Central memory CD8-positive, alpha-beta T cell (primary cell): ENCODE measurements at regions not wholly inside any gene's neighbourhood (a gene's known extent, or its start where the extent isn't known, plus 50 kb on each side); places are given as distances from the start of the nearest gene placed in this dataset.

Source experiments
- ATAC-seq: fragments of 150-1000 bp; cut with Tn5 transposase; replicated peaks from 2 replicates; pipeline ENCODE4 v1.10.0; 2022; ENCODE audit warnings: mild to moderate bottlenecking, moderate FRiP score, moderate number of reproducible peaks; ENCODE audit not compliant: poor library complexity, severe bottlenecking; ENCODE audit errors: extremely low read depth
- DNase-seq, 2 donors: peaks; one replicate each; pipeline ENCODE4 v3.0.0; 2021; ENCODE audit warnings: low spot score in 2 of 2
- H3K27ac Mint-ChIP-seq: one replicate; pipeline ENCODE4 v1.8.0; 2022; ENCODE audit warnings: low read depth, mild to moderate bottlenecking, moderate library complexity, mixed read lengths
- H3K27me3 Mint-ChIP-seq: one replicate; pipeline ENCODE4 v1.8.0; 2022; ENCODE audit warnings: mixed read lengths
- H3K36me3 Mint-ChIP-seq: one replicate; pipeline ENCODE4 v1.8.0; 2022; ENCODE audit warnings: mild to moderate bottlenecking, moderate library complexity, mixed read lengths; ENCODE audit not compliant: insufficient read depth
- H3K4me1 Mint-ChIP-seq: one replicate; pipeline ENCODE4 v1.8.0; 2022; ENCODE audit warnings: mixed read lengths
- H3K4me3 Mint-ChIP-seq: one replicate; pipeline ENCODE4 v1.8.0; 2022; ENCODE audit warnings: mild to moderate bottlenecking, moderate library complexity, mixed read lengths
- H3K9me3 Mint-ChIP-seq: one replicate; pipeline ENCODE4 v1.8.0; 2022; ENCODE audit warnings: mixed read lengths

DNA sequence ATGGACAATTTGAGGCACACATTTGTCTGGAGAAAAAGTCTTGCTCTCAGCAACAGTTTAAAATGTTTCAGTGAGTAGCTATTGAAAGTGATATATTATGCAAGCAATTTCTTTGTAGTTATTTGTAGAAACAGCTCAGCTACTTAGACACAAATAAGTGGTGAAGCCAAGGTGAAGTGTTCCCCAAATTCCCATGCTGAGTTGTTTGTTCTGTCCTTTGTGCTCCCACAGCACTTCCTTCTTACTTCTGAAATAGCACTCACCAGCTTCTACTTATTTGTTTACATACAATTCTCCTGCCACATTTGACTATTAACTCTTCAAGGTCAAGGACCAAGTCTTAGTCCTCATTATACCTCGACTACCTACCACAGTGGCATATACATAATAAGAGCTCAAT is 638.6 kb upstream of the LRRC4C start:
- Mint-ChIP-seq H3K9me3 (peaks cover 17% of the 10 kb centered on the region), H3K27ac (no peak overlapping the region), H3K4me1 (no peaks in the 10 kb centered on the region), H3K4me3 (no peak overlapping the region), H3K27me3 (no peaks in the 10 kb centered on the region), H3K36me3 (no peaks in the 10 kb centered on the region)
- ATAC-seq: no peak
- DNase-seq: no peak

DNA sequence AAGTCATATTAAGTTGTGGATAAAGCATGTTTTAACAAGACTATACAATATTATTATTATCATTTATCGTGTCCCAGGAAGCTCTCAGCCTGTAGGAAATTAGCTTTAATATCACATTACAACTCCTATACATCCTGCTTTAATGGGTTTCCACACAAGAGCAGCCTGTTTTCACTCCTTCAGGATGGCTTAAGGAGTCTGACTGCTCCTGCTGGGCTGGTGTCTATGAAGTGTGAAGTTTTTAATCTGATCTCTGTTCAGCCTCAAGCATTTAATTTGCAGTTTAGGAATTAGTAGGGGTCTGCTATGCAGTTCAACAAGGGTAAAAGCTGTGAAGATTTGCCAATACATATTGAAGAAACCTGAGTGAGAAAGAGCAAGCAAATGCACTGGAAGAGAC is 653.4 kb upstream of the LRRC4C start:
- Mint-ChIP-seq H3K4me3 (no peak overlapping the region), H3K27me3 (no peaks in the 10 kb centered on the region), H3K4me1 (no peaks in the 10 kb centered on the region), H3K36me3 (no peaks in the 10 kb centered on the region), H3K9me3 (peaks cover 32% of the 10 kb centered on the region), H3K27ac (no peak overlapping the region)
- ATAC-seq (no peak), DNase-seq (no peak)

DNA sequence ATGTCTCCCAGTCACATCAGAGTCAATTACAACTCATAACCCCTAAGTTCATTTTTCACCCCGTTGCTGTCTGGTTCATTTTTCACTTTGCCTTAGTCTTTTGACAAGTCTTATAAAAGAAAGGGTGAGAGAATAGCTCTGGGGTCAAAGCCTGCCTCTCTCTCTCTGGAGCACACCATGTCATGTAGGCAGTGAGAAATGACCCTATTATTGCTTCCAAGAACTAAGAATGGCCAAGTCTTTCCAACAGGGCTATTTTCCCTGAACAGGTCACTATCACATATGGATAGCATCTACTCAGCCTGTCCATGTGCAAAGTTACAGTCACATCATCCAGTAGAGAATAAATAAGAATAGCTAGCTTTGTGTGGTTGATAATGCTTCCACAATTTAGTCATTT is 655.5 kb upstream of the LRRC4C start:
- H3K9me3 Mint-ChIP-seq: peaks cover 37% of the 10 kb centered on the region
- no peaks in the 10 kb centered on the region for H3K36me3 Mint-ChIP-seq
- H3K27me3 Mint-ChIP-seq: no peaks in the 10 kb centered on the region
- ATAC-seq (no peak), DNase-seq (no peak)
- no peak overlapping the region for H3K27ac Mint-ChIP-seq
- H3K4me1 Mint-ChIP-seq: no peaks in the 10 kb centered on the region
- no peak overlapping the region for H3K4me3 Mint-ChIP-seq

DNA sequence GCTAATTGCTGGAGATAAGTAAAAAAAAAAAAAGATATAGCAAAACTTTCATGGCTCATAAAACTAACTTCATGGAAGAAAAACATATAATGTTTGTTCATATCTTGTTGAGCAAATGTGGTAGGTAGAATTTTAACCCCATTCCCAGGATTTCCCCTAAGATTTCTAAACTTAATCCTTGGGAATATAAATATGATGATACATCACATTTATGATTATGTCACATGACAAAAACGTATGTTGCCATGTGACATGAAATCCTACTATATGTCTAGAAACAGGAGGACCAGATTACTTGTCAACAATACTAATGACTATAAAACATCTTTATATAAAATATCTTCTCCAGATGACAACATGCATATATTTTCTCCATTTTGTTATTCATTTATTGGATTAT is 679.0 kb upstream of the LRRC4C start:
- Mint-ChIP-seq H3K36me3 (no peaks in the 10 kb centered on the region), H3K27me3 (no peaks in the 10 kb centered on the region), H3K4me3 (no peak overlapping the region)

DNA sequence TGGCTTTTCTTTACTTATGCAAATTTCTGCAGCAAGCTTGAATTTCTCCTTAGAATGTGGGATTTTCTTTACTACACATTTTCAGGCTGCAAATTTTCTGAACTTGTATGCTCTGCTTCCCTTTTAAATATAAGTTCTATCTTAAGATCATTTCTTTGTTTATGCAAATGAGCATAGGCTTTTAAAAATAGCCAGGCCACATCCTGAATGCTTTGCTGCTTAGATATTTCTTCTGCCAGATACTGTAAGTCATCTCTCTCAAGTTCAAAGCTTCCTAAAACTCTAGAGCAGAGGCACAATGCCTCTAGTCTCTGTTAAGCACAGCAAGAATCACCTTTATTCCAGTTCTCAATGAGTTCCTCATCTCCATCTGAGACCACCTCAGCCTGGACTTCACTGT is 685.9 kb upstream of the LRRC4C start:
- no peak overlapping the region for H3K4me3 Mint-ChIP-seq
- no peaks in the 10 kb centered on the region for H3K36me3 Mint-ChIP-seq
- DNase-seq (no peak), ATAC-seq (no peak)
- peaks cover 15% of the 10 kb centered on the region for H3K9me3 Mint-ChIP-seq
- no peaks in the 10 kb centered on the region for H3K27me3 Mint-ChIP-seq
- H3K4me1 Mint-ChIP-seq: no peaks in the 10 kb centered on the region
- H3K27ac Mint-ChIP-seq: no peak overlapping the region

More for the DNA sequence above, 679.0 kb upstream of the LRRC4C start:
- H3K4me1 Mint-ChIP-seq: no peaks in the 10 kb centered on the region
- H3K27ac Mint-ChIP-seq: no peak overlapping the region
- DNase-seq (no peak), ATAC-seq (no peak)
- H3K9me3 Mint-ChIP-seq: no peaks in the 10 kb centered on the region

DNA sequence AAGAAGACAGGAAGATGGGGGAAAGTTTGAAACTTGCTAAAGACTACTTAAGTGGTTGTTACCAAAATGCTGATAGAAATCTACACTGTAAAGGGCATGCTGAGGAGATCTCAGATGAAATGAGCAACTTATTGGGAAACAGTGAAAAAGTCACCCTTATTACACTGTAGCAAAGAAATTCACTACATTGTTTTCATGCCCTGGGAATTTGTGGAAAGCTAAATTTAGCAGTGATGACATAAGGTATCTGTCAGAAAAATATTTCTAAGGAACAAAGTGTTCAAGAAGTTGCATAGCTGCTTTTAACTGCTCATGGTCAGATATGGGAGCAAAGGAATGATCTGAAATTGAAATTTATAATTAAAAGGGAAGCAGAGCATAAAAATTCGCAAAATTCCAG is 702.4 kb upstream of the LRRC4C start:
- no peaks in the 10 kb centered on the region for H3K27me3 Mint-ChIP-seq
- H3K36me3 Mint-ChIP-seq: no peaks in the 10 kb centered on the region
- DNase-seq: no peak
- H3K27ac Mint-ChIP-seq: no peak overlapping the region
- no peaks in the 10 kb centered on the region for H3K4me1 Mint-ChIP-seq
- no peak overlapping the region for H3K4me3 Mint-ChIP-seq
- no peak for ATAC-seq
- H3K9me3 Mint-ChIP-seq: peaks cover 8% of the 10 kb centered on the region

DNA sequence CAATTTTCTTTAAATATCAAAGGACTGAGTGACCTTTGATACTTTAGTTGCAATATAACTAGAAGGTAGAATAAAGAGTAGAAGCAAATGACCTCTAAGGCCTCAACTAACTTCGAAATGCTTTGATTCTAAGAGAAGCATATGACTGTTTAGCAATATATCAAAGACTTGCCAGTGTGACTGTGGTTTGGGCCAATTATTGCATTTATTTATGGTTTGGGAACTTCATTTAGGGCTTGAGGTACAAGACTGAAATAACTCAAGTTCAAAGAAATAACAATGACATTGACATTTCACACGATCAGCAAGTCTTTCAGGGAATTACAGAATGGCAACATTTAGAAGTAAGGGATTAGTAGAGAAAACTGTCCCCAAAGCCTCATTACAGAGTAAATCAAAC is 709.7 kb upstream of the LRRC4C start:
- DNase-seq: no peak
- H3K36me3 Mint-ChIP-seq: no peaks in the 10 kb centered on the region
- no peak for ATAC-seq
- H3K27me3 Mint-ChIP-seq: no peaks in the 10 kb centered on the region
- no peaks in the 10 kb centered on the region for H3K4me1 Mint-ChIP-seq
- no peak overlapping the region for H3K4me3 Mint-ChIP-seq
- H3K27ac Mint-ChIP-seq: no peak overlapping the region
- H3K9me3 Mint-ChIP-seq: peaks cover 10% of the 10 kb centered on the region

DNA sequence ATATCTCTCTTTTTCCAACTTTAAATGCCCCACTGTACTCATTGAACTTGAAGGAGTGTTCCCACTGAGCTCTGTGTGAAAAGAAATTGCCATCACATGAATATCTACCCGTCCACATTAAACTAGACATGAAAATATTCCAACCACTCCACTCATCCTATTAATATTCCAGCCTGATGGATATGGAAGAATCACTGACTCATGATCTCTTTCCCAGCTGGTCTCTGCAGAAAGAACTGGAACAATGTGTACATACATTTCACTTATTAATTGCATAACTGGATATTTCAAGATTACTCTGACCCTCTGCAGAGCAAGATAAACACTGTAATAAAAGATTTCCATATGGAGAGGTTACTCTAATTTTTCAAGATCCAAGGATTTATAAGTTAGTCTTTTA is 711.1 kb upstream of the LRRC4C start:
- H3K9me3 Mint-ChIP-seq: peaks cover 18% of the 10 kb centered on the region
- H3K4me3 Mint-ChIP-seq: no peak overlapping the region
- no peak for ATAC-seq
- no peaks in the 10 kb centered on the region for H3K36me3 Mint-ChIP-seq
- no peaks in the 10 kb centered on the region for H3K27me3 Mint-ChIP-seq
- no peak overlapping the region for H3K27ac Mint-ChIP-seq
- no peaks in the 10 kb centered on the region for H3K4me1 Mint-ChIP-seq
- no peak for DNase-seq

DNA sequence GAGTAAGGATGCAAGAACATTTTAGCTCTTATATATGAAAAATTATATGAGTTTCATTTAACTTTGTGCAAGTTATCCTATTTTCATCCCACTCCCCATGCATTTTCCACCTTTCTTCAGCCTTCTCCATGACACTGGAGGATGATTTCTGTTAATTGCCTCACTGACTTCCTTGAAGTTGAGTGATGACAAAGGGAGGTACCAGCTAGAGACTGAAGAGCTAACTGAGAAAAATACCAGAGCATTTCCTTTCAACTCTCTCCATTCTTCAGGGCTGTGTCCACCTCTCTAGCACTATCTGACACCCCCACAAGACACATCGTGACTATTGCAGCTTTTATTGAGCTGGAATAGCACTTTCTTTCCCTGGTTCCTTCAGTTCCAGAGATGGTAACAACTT is 711.6 kb upstream of the LRRC4C start:
- peaks cover 18% of the 10 kb centered on the region for H3K9me3 Mint-ChIP-seq
- ATAC-seq (no peak), DNase-seq (no peak)
- no peaks in the 10 kb centered on the region for H3K4me1 Mint-ChIP-seq
- no peaks in the 10 kb centered on the region for H3K36me3 Mint-ChIP-seq
- H3K4me3 Mint-ChIP-seq: no peak overlapping the region
- no peak overlapping the region for H3K27ac Mint-ChIP-seq
- H3K27me3 Mint-ChIP-seq: no peaks in the 10 kb centered on the region

DNA sequence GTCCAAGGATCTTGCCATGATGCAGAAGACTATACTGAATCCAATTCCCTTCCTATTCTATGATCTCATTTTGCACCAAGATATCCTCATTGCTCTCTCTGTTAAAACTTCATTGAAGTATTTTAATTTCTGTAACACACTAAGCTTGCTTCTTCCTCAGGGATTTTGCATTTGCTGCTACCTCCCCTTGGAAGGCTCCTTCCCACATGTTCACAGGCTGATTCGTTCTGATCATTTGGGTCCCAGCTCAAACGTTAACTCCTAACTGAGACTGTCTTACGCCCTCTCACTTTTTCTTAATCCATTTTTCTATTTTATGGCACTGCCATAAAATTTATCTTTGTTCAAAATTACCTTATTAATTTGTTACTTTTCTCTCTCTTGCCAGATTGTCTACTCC is 713.0 kb upstream of the LRRC4C start:
- ATAC-seq (no peak), DNase-seq (no peak)
- no peaks in the 10 kb centered on the region for H3K27me3 Mint-ChIP-seq
- no peak overlapping the region for H3K4me3 Mint-ChIP-seq
- H3K36me3 Mint-ChIP-seq: no peaks in the 10 kb centered on the region
- no peaks in the 10 kb centered on the region for H3K4me1 Mint-ChIP-seq
- peaks cover 18% of the 10 kb centered on the region for H3K9me3 Mint-ChIP-seq
- H3K27ac Mint-ChIP-seq: no peak overlapping the region

DNA sequence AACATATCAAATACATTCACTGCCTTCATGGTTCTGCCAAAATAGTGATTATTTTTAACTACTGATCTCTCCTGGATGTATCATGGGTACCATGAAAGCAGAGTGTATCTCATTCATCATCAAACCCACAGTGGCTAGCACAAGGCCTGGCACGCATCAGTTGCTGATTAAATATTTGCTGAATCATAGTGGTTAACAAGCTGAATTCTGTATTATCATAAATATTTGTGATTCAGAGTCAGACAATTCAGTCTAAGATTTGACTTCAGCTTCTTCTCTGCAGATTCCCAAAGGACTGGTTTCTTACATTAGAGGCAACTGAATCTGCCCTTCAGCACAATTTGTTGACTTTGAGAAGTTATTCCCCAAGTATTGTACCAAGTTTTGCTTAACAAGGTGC is 715.8 kb upstream of the LRRC4C start:
- no peaks in the 10 kb centered on the region for H3K4me1 Mint-ChIP-seq
- H3K27ac Mint-ChIP-seq: no peak overlapping the region
- ATAC-seq (no peak), DNase-seq (no peak)
- H3K27me3 Mint-ChIP-seq: no peaks in the 10 kb centered on the region
- H3K4me3 Mint-ChIP-seq: no peak overlapping the region
- H3K9me3 Mint-ChIP-seq: peaks cover 13% of the 10 kb centered on the region
- no peaks in the 10 kb centered on the region for H3K36me3 Mint-ChIP-seq

DNA sequence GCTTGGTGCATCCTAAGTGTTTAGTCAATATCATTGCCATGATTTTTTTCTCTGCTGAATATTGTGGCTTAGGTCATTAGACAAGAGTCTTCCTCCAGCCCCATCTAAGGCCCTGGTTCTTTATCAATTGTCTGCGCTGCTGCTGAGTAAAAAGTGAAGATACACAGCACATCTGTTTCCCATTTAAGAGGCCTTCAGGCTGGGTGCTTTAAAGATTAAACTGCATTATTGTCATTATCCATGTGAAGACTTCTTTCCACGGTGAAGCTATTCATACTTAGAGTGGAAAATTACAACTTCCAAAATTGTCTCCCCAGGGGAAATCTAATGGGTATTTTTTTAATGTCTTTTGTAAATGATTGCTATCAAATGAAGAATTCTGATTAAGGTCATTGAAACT is 719.8 kb upstream of the LRRC4C start:
- no peak overlapping the region for H3K27ac Mint-ChIP-seq
- H3K4me3 Mint-ChIP-seq: no peak overlapping the region
- no peaks in the 10 kb centered on the region for H3K4me1 Mint-ChIP-seq
- DNase-seq (no peak), ATAC-seq (no peak)
- no peaks in the 10 kb centered on the region for H3K36me3 Mint-ChIP-seq
- peaks cover 8% of the 10 kb centered on the region for H3K9me3 Mint-ChIP-seq
- H3K27me3 Mint-ChIP-seq: no peaks in the 10 kb centered on the region

DNA sequence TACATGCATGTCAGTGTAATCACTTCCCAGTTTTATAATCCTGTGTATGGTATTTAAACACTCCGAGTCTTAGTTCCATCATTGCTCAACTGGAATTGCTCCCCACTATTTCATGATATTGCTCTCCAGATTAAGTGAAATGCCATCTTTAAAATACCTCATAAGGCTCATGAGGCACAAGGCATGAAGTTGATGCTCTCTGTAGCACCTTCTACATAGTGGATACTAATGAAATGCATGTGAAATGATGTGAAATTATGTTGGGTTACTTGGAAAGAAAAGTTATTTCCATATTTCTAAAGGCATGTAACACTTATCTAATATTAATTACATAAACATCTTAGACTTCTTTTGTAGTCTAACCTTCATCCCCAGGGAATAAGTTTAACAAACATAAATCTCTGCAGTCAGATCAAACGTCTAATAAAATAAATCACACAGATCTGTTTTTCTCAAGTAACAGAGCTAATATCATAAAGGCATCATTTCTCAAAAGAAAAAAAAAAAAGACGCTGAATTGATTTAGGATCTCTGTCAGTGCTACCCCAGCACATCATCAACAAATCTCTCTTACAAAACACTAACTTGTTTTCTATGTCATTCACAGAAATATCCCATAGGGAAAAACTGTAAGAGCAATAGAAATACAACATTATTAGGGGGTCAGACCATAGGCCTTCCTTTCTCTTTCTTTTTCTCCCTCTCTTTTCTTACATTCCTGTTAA is 736.0 kb upstream of the LRRC4C start:
- peaks cover 2% of the 10 kb centered on the region for H3K36me3 Mint-ChIP-seq
- H3K27ac Mint-ChIP-seq: no peak overlapping the region
- DNase-seq (no peak), ATAC-seq (no peak)
- H3K27me3 Mint-ChIP-seq: no peaks in the 10 kb centered on the region
- no peaks in the 10 kb centered on the region for H3K4me1 Mint-ChIP-seq
- no peak overlapping the region for H3K4me3 Mint-ChIP-seq
- H3K9me3 Mint-ChIP-seq: peaks cover 39% of the 10 kb centered on the region

DNA sequence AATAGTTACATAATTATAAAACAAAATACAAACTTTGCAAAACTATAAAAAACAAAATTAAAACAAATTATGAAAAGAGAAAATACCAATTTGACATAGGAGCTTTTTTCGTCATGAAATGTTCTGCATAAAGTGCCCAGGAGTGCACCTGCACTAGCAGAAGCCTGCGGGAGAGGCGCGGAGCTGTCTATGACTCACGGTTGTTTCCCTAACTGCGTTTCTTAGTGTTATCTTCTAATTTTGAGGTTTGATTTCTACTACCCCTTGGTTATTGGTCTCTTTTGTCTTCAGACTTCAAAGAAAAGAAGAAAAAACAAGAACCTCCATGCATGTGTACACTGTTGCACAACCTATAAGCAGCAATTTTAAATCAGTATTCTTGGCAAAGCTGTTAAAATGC is 740.9 kb upstream of the LRRC4C start:
- Mint-ChIP-seq H3K4me3 (no peak overlapping the region), H3K4me1 (no peaks in the 10 kb centered on the region), H3K27me3 (no peaks in the 10 kb centered on the region), H3K27ac (no peak overlapping the region), H3K36me3 (peaks cover 2% of the 10 kb centered on the region), H3K9me3 (peaks cover 34% of the 10 kb centered on the region)
- ATAC-seq (no peak), DNase-seq (no peak)
